ENCODE measurements at regions not wholly inside any gene's neighbourhood (a gene's known extent, or its start where the extent isn't known, plus 50 kb on each side); places are given as distances from the start of the nearest gene placed in this dataset.

DNA sequence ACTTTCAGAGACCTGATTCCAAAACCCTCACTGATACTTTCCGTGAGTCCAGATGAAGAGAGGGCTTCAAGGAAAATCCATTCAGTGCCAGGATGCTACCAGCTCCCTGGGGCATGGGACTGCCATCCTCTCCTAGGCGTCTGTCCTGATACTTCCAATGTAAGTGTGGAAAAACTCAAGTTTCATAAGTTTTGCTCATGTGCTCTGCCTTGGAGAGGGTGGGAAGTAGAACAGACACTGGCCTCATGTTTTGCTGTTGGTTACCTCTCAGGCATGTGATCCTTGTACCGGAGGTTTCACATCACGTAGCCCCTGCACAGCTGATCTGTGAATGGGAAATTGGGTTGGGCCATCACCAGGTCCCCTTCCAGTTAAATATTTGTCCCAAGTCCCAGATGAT, 517.1 kb downstream of the RPS24 start:
- DNase-seq = no peak

DNA sequence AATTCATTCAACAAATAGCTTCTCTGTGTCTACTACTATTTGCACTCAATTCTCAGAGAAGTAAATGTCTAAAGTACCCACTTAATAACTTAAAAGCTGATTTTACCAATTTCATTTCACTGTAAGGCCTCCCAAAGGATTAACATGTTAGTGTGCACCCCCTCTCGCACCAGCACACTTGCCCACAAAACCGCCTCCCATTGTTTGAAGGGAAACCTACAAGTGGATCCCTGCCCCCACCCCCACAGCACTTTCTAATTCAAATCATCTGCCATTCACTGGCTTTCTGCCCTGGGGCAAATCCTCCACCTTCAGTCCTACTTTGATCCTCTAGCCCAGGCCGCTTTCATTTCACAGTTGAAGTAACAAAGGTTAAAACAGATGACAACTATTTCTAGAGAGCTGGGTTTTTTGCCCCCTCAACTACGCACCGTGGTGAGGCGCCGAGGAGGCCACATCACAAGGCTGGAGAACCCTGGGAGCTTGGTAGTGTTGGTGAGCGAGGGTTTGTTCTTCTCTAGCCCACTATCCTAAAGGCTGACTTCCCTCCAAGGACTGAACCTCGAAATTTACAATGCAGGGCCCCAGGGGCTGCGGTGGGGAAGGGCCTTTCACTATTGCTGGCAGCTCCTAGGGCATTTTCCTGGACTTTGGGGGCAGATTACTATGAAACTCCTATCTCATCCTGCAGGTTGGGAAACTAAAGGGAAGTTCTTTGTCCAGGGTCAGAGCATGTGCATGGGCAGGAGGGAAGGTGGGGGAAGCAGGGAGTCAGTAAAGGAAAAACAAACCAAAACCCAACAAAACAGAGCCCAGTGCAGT, 517.4 kb upstream of the ZMIZ1 start:
- DNase-seq = no peak

- DNase-seq = no peak
These were observed 516.4 kb upstream of the ZMIZ1 start for GRCh38 chr10:78552261-78552811.

GRCh38 chr10:78553792-78554191, 515.0 kb upstream of the ZMIZ1 start:
- no peak for DNase-seq

GRCh38 chr10:78555128-78555527, 513.6 kb upstream of the ZMIZ1 start:
- DNase-seq = no peak

DNA sequence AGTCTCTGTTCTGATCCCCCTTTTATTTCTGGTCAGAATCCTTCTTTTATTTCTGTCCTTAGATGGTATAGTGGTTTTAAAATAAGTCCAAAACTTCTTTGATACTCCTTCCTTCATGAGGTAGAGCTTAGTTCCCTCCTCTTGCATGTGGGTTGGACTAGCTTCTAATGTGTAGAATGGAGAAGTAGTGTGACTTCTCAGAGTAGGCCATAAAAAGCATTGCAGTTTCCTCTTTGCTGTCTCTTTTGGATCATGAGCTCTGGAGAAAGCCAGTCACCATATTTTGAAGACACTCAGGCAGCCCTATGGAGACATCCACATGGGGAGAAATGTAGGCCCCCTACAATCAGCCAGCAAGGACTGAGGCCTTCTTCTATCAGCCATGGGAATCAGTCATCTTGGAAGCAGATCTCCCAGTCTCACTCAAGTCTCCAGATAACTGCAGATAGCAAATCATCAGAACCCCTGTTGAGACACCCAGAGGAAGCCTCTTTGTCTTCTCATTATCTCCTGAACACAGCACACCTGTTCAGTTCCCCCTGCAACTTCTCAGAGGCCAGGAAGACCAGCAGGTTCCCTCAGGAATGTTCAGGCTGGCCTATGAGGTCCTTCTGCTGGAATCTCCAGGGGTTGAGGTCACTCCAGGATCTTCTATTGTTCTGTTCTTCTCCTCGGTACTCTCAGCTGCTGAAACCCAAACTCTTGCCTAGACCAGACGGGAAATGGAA, 511.9 kb upstream of the ZMIZ1 start:
- no peak for DNase-seq

DNA sequence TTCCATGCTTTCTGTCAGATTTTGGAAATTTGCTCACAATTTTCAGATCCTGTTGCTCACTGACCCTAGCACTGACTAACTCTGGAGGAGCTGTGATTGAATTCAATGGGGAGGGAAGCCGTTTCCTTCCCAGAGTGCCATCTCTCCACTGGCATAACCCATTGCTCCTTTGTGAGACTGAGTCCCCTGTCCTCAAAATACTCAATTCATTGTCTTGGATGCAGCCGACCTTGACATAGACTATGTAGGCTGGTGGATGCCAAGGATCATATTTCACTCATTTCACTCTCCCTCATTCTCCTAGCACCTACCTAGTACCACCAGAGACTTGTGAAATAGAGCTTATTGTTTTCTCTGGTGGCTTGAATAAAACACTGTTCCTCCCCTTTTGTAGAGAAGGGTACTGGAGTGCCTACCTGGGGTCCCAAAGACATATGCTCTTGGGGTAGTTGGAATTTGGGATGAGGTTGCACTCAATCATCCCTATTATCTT, 511.3 kb upstream of the ZMIZ1 start:
- DNase-seq = no peak

DNA sequence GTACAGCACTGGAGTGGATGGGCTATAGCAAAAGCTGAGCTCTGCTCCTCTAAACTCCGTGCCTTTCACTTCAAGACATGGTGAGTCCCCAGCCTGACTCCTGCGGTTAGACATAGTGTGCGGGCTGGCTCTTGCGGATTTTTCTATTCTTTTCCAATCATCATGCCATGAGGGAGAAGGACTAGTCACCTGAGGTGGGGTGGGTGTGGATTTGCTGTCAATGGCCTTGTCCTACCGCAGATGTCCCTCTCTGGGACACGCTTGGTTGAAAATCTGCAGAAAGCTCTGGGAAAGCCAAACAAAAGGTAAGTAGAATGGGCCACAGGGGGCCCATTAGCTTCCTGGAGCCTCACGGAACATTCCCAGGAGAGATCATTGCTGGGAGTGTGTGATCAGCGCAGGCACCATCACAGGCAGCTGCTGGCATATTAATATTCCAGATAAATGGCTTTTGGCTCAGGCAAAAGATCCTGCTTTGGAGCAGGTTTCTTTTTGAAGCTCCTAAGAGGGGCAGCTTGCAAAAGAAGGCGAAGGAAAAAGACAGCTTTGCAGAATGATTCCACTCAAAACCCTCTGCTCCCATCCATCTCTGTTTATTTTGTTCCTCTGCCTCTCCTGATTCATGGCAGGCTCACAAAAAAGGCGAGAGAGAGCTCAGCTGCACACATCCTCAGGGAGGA, 509.0 kb upstream of the ZMIZ1 start:
- DNase-seq = no peak

- DNase-seq = no peak
These were observed 508.5 kb upstream of the ZMIZ1 start for GRCh38 chr10:78560341-78560688.

GRCh38 chr10:78563314-78563713, 505.5 kb upstream of the ZMIZ1 start:
- no peak for DNase-seq

DNA sequence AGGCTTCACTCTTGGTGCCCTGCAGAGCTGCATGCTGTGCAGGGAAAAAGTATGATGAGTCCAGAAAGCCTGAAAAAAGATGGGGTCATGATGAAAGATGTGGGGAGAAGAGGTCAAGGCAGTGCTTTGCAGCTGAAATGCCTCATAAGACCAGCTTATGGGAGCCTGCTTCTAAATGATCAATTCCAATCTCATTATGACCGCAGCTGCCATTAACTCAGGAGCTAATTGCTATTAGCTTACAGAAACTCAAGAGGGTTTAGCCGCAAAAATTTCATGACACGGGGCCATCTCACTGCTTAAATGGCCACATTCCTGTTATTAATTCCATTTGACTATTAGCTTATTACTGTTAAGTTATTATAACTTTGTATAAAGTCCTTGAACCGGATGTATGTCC, 502.9 kb upstream of the ZMIZ1 start:
- DNase-seq = no peak

DNA sequence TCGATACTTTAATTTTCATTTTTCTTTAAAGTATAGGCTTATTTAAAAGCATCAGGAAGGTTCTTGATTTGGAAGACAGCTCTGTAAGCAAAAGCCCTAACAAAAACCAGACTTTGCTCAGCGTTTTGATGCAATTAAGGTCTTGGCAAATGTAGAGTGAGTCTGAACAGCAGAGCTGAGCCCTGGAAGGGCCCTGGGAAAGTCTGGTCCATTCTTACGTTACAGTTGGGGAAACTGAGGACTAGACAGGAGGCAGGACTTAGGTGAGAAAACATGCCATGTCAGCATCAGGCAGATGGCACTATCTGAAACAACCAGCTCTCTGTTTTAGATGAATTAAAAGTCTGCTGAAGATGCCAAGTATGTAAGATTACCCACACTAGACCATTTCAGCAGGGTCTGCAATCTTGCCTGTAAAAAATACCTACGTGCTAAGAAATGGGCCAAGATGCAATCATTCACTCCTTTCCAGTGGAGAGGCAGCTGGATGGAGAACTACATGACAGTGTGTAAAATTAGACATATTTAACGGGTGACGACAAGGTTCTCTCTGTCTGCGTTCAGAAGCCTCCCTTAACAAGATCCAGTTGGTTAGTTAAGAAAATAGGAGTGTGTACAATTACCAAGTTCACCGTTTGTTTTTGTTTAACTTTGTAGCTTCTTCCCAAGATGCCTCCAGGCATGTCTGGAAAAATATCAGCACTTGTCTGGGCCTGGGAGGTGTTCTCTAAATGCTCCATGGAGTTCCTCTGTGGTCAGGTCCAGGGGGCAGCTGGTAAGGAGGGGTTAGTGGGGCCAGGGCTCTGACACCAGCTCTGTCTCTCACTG, 502.3 kb upstream of the ZMIZ1 start:
- no peak for DNase-seq

- no peak for DNase-seq
These were observed 500.9 kb upstream of the ZMIZ1 start for GRCh38 chr10:78567680-78568455.

GRCh38 chr10:78568620-78569019, 500.1 kb upstream of the ZMIZ1 start:
- DNase-seq = no peak

DNA sequence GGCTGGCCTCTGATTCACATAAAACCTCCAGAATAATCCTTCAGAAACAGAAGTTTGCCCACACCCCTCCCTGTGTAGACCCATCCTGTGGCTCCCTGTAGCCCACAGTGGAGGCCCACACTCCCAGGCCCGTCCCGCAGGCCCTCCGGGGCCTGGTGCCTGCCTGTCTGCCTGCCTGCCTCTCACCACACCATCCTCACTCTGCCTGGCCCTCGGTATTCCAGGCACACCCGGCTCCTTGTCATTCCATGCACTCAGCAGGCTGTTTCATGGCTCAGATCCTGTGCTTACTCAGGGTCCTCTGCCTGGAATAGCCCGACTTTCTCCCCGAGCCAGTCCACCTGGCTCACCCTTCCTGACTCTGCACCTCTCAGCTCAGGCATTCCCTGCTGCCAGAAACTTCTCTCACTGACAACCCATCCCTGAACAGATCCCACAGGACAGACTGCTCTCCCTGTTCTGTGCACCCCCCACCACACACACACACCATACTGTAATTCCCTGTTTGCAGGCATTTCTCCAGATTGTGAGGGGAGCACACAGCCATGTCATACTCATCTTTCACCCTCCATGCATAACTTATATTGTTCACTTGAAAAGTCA, 498.0 kb upstream of the ZMIZ1 start:
- no peak for DNase-seq

GRCh38 chr10:78571286-78571685, 497.5 kb upstream of the ZMIZ1 start:
- no peak for DNase-seq

- DNase-seq = no peak
These were observed 496.9 kb upstream of the ZMIZ1 start for GRCh38 chr10:78571891-78572290.

GRCh38 chr10:78572565-78572964, 496.2 kb upstream of the ZMIZ1 start:
- DNase-seq = no peak

GRCh38 chr10:78574547-78574946, 494.2 kb upstream of the ZMIZ1 start:
- DNase-seq = no peak

- no peak for DNase-seq
These were observed 493.4 kb upstream of the ZMIZ1 start for GRCh38 chr10:78575400-78575799.

DNA sequence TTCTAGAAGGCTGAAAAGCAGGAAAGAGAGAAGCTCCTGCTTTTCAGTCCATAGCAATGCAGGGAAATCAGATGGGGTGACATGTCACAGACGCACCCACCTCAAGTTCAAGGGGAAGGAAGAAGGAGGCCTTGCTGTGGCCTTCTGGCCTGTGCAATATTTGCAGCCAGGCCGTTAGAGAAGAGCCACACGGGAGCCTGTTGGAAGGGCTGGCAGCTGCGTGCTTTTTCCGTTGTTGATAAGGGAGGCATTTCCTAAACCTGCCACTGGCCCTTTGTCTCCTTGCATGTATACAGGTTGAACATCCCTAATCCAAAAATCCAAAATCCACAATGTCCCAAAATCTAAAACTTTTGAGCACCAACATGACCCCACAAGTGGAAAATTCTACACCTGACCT, 492.5 kb upstream of the ZMIZ1 start:
- DNase-seq = no peak
